ENCODE measurements at regions not wholly inside any gene's neighbourhood (a gene's known extent, or its start where the extent isn't known, plus 50 kb on each side); places are given as distances from the start of the nearest gene placed in this dataset.

- intact Hi-C loops (cut with micrococcal nuclease; ENCODE audit: unreplicated experiment): no loop called here
- ChIA-PET POLR2A (interaction anchor here (0.6 kb wide), 1 partner anchor 36 kb away, joined by 6 read pairs; no protein-coding TSS in a partner anchor), CTCF (ENCODE audit: unreplicated experiment) (no interaction called here)
- H3K27ac ChIP-seq (ENCODE audit: low read depth, low read length, poor library complexity, severe bottlenecking): no peak overlapping the region
- H3K4me2 ChIP-seq (ENCODE audit: low read length): no peak overlapping the region
- no peaks in the 10 kb centered on the region for H3K4me1 ChIP-seq (ENCODE audit: insufficient read depth, low read length, poor library complexity, severe bottlenecking)
- TF ChIP-seq EZH2phosphoT487 (IDR thresholded peaks at IDR 0.05; ENCODE audit: borderline replicate concordance, low read depth, low read length) (no peak), CTCF (conservative IDR thresholded peaks at IDR 0.05; ENCODE audit: low read length) (no peak)
- H3K4me3 ChIP-seq (ENCODE audit: low read depth, low read length, poor library complexity, severe bottlenecking): no peak overlapping the region
- no TSS peak for BruUV-seq (replicated peaks)
- no peaks in the 10 kb centered on the region for H3K36me3 ChIP-seq (ENCODE audit: insufficient read depth, low read length)
- no peaks in the 10 kb centered on the region for H3K79me2 ChIP-seq (ENCODE audit: insufficient read depth, low read depth, low read length)
- H2AFZ ChIP-seq (ENCODE audit: low read length): no peak overlapping the region
- DNase-seq (ENCODE audit: low spot score): no peak
- H3K9me3 ChIP-seq (ENCODE audit: low read length): no peaks in the 10 kb centered on the region
- no peaks in the 10 kb centered on the region for H4K20me1 ChIP-seq (ENCODE audit: insufficient read depth, low read length)
- no peaks in the 10 kb centered on the region for H3K9me2 ChIP-seq (ENCODE audit: insufficient read depth, low read length)
These were observed 91.5 kb upstream of the RBMS3 start for GRCh38 chr3:29189328-29189727.

- H3K9me2 ChIP-seq (ENCODE audit: insufficient read depth, low read length): no peaks in the 10 kb centered on the region
- ChIA-PET CTCF (ENCODE audit: unreplicated experiment) (no interaction called here), POLR2A (interaction anchor here (0.7 to 1.1 kb wide), 2 partner anchors 14 to 443 kb away, joined by 3 read pairs; no protein-coding TSS in a partner anchor)
- no peaks in the 10 kb centered on the region for H4K20me1 ChIP-seq (ENCODE audit: insufficient read depth, low read length)
- TF ChIP-seq EZH2phosphoT487 (IDR thresholded peaks at IDR 0.05; ENCODE audit: borderline replicate concordance, low read depth, low read length) (no peak), CTCF (conservative IDR thresholded peaks at IDR 0.05; ENCODE audit: low read length) (no peak)
- no TSS peak for BruUV-seq (replicated peaks)
- no peaks in the 10 kb centered on the region for H3K79me2 ChIP-seq (ENCODE audit: insufficient read depth, low read depth, low read length)
- H3K4me3 ChIP-seq (ENCODE audit: low read depth, low read length, poor library complexity, severe bottlenecking): no peak overlapping the region
- DNase-seq (ENCODE audit: low spot score): no peak
- H3K36me3 ChIP-seq (ENCODE audit: insufficient read depth, low read length): no peaks in the 10 kb centered on the region
- H3K4me2 ChIP-seq (ENCODE audit: low read length): no peak overlapping the region
- H3K9me3 ChIP-seq (ENCODE audit: low read length): no peaks in the 10 kb centered on the region
- H3K4me1 ChIP-seq (ENCODE audit: insufficient read depth, low read length, poor library complexity, severe bottlenecking): no peaks in the 10 kb centered on the region
- no peak overlapping the region for H3K27ac ChIP-seq (ENCODE audit: low read depth, low read length, poor library complexity, severe bottlenecking)
- intact Hi-C loops (cut with micrococcal nuclease; ENCODE audit: unreplicated experiment): no loop called here
- H2AFZ ChIP-seq (ENCODE audit: low read length): no peak overlapping the region
These were observed 86.7 kb upstream of the RBMS3 start for GRCh38 chr3:29194139-29194538.

- no peak overlapping the region for H3K27ac ChIP-seq (ENCODE audit: low read depth, low read length, poor library complexity, severe bottlenecking)
- no peaks in the 10 kb centered on the region for H3K79me2 ChIP-seq (ENCODE audit: insufficient read depth, low read depth, low read length)
- CTCF ChIA-PET (ENCODE audit: unreplicated experiment): no interaction called here
- POLR2A ChIA-PET: interaction anchor here (1.1 kb wide), 1 partner anchor 13 kb away, joined by 3 read pairs; no protein-coding TSS in a partner anchor
- no peaks in the 10 kb centered on the region for H3K4me1 ChIP-seq (ENCODE audit: insufficient read depth, low read length, poor library complexity, severe bottlenecking)
- DNase-seq (ENCODE audit: low spot score): no peak
- H3K4me3 ChIP-seq (ENCODE audit: low read depth, low read length, poor library complexity, severe bottlenecking): no peak overlapping the region
- no TSS peak for BruUV-seq (replicated peaks)
- no peaks in the 10 kb centered on the region for H3K9me3 ChIP-seq (ENCODE audit: low read length)
- no peak overlapping the region for H3K4me2 ChIP-seq (ENCODE audit: low read length)
- no peaks in the 10 kb centered on the region for H3K36me3 ChIP-seq (ENCODE audit: insufficient read depth, low read length)
- intact Hi-C loops (cut with micrococcal nuclease; ENCODE audit: unreplicated experiment): no loop called here
- H2AFZ ChIP-seq (ENCODE audit: low read length): no peak overlapping the region
- H3K9me2 ChIP-seq (ENCODE audit: insufficient read depth, low read length): no peaks in the 10 kb centered on the region
- TF ChIP-seq EZH2phosphoT487 (IDR thresholded peaks at IDR 0.05; ENCODE audit: borderline replicate concordance, low read depth, low read length): no peak
- no peaks in the 10 kb centered on the region for H4K20me1 ChIP-seq (ENCODE audit: insufficient read depth, low read length)
These were observed 85.8 kb upstream of the RBMS3 start for GRCh38 chr3:29195056-29195455.

Data from OCI-LY7 (cell line).